ENCODE measurements at regions not wholly inside any gene's neighbourhood (a gene's known extent, or its start where the extent isn't known, plus 50 kb on each side); places are given as distances from the start of the nearest gene placed in this dataset.

GRCh38 chr6:79780881-79781280, 149.8 kb downstream of the SH3BGRL2 start:
- DNase-seq (ENCODE audit: low spot score): no peak
- Mint-ChIP-seq H3K27me3 (ENCODE audit: low read depth) (peaks cover 16% of the 10 kb centered on the region), H3K36me3 (ENCODE audit: low read depth) (no peaks in the 10 kb centered on the region), H3K9me3 (no peaks in the 10 kb centered on the region), H3K4me3 (ENCODE audit: low read depth) (no peak overlapping the region), H3K4me1 (ENCODE audit: low read depth) (peaks cover 7% of the 10 kb centered on the region), H3K27ac (no peak overlapping the region)
- intact Hi-C loops (cut with micrococcal nuclease): no loop called here

GRCh38 chr6:79778816-79779215, 147.7 kb downstream of the SH3BGRL2 start:
- no peak for DNase-seq (ENCODE audit: low spot score)
- peaks cover 12% of the 10 kb centered on the region for H3K27me3 Mint-ChIP-seq (ENCODE audit: low read depth)
- no peaks in the 10 kb centered on the region for H3K9me3 Mint-ChIP-seq
- intact Hi-C loops (cut with micrococcal nuclease): loop anchor here (1.0 to 5.0 kb wide), 3 partner anchors 35 to 313 kb away; no protein-coding TSS in a partner anchor
- peaks cover 7% of the 10 kb centered on the region for H3K4me1 Mint-ChIP-seq (ENCODE audit: low read depth)
- no peaks in the 10 kb centered on the region for H3K36me3 Mint-ChIP-seq (ENCODE audit: low read depth)
- H3K27ac Mint-ChIP-seq: no peak overlapping the region
- no peak overlapping the region for H3K4me3 Mint-ChIP-seq (ENCODE audit: low read depth)

- H3K36me3 Mint-ChIP-seq (ENCODE audit: low read depth): no peaks in the 10 kb centered on the region
- peaks cover 10% of the 10 kb centered on the region for H3K27me3 Mint-ChIP-seq (ENCODE audit: low read depth)
- H3K4me1 Mint-ChIP-seq (ENCODE audit: low read depth): peaks cover 7% of the 10 kb centered on the region
- H3K9me3 Mint-ChIP-seq: no peaks in the 10 kb centered on the region
- peak overlapping the region; percentile 71 for H3K4me3 Mint-ChIP-seq (ENCODE audit: low read depth)
- peak; percentile 80 for DNase-seq (ENCODE audit: low spot score)
- intact Hi-C loops (cut with micrococcal nuclease): loop anchor here (1.0 to 5.0 kb wide), 3 partner anchors 36 to 314 kb away; no protein-coding TSS in a partner anchor
- H3K27ac Mint-ChIP-seq: peak overlapping the region; percentile 13
These were observed 146.8 kb downstream of the SH3BGRL2 start for GRCh38 chr6:79777713-79778579.

- Mint-ChIP-seq H3K27ac (no peak overlapping the region), H3K27me3 (ENCODE audit: low read depth) (peaks cover 10% of the 10 kb centered on the region), H3K36me3 (ENCODE audit: low read depth) (no peaks in the 10 kb centered on the region), H3K4me3 (ENCODE audit: low read depth) (no peak overlapping the region), H3K9me3 (no peaks in the 10 kb centered on the region), H3K4me1 (ENCODE audit: low read depth) (peaks cover 7% of the 10 kb centered on the region)
- DNase-seq (ENCODE audit: low spot score): no peak
- intact Hi-C loops (cut with micrococcal nuclease): loop anchor here (5.0 kb wide), 1 partner anchor 316 kb away; no protein-coding TSS in a partner anchor
These were observed 144.9 kb downstream of the SH3BGRL2 start for GRCh38 chr6:79776076-79776475.

- Mint-ChIP-seq H3K27ac (no peak overlapping the region), H3K27me3 (ENCODE audit: low read depth) (peaks cover 10% of the 10 kb centered on the region), H3K4me1 (ENCODE audit: low read depth) (peaks cover 7% of the 10 kb centered on the region), H3K9me3 (no peaks in the 10 kb centered on the region), H3K4me3 (ENCODE audit: low read depth) (no peak overlapping the region), H3K36me3 (ENCODE audit: low read depth) (no peaks in the 10 kb centered on the region)
- intact Hi-C loops (cut with micrococcal nuclease): loop anchor here (5.0 kb wide), 1 partner anchor 317 kb away; no protein-coding TSS in a partner anchor
- DNase-seq (ENCODE audit: low spot score): no peak
These were observed 144.1 kb downstream of the SH3BGRL2 start for GRCh38 chr6:79775222-79775621.

- Mint-ChIP-seq H3K9me3 (peaks cover 9% of the 10 kb centered on the region), H3K27ac (no peak overlapping the region), H3K4me3 (ENCODE audit: low read depth) (no peak overlapping the region), H3K36me3 (ENCODE audit: low read depth) (no peaks in the 10 kb centered on the region), H3K27me3 (ENCODE audit: low read depth) (peaks cover 5% of the 10 kb centered on the region), H3K4me1 (ENCODE audit: low read depth) (no peaks in the 10 kb centered on the region)
- no peak for DNase-seq (ENCODE audit: low spot score)
- intact Hi-C loops (cut with micrococcal nuclease): no loop called here
These were observed 133.6 kb downstream of the SH3BGRL2 start for GRCh38 chr6:79764747-79765146.

- H3K9me3 Mint-ChIP-seq: peaks cover 5% of the 10 kb centered on the region
These were observed 132.2 kb downstream of the SH3BGRL2 start for GRCh38 chr6:79763301-79763700.

GRCh38 chr6:79762370-79762769, 131.2 kb downstream of the SH3BGRL2 start:
- H3K27ac Mint-ChIP-seq: no peak overlapping the region
- H3K36me3 Mint-ChIP-seq (ENCODE audit: low read depth): no peaks in the 10 kb centered on the region
- intact Hi-C loops (cut with micrococcal nuclease): no loop called here

More at GRCh38 chr6:79763301-79763700, 132.2 kb downstream of the SH3BGRL2 start:
- intact Hi-C loops (cut with micrococcal nuclease): no loop called here
- H3K27me3 Mint-ChIP-seq (ENCODE audit: low read depth): peaks cover 10% of the 10 kb centered on the region
- H3K4me3 Mint-ChIP-seq (ENCODE audit: low read depth): no peak overlapping the region
- H3K27ac Mint-ChIP-seq: no peak overlapping the region
- H3K36me3 Mint-ChIP-seq (ENCODE audit: low read depth): no peaks in the 10 kb centered on the region
- H3K4me1 Mint-ChIP-seq (ENCODE audit: low read depth): no peaks in the 10 kb centered on the region
- DNase-seq (ENCODE audit: low spot score): no peak

GRCh38 chr6:79756496-79756895, 125.4 kb downstream of the SH3BGRL2 start:
- intact Hi-C loops (cut with micrococcal nuclease): no loop called here
- no peaks in the 10 kb centered on the region for H3K4me1 Mint-ChIP-seq (ENCODE audit: low read depth)
- DNase-seq (ENCODE audit: low spot score): no peak
- H3K27me3 Mint-ChIP-seq (ENCODE audit: low read depth): peaks cover 18% of the 10 kb centered on the region
- H3K27ac Mint-ChIP-seq: no peak overlapping the region
- no peaks in the 10 kb centered on the region for H3K36me3 Mint-ChIP-seq (ENCODE audit: low read depth)
- H3K4me3 Mint-ChIP-seq (ENCODE audit: low read depth): no peak overlapping the region
- H3K9me3 Mint-ChIP-seq: no peaks in the 10 kb centered on the region

More at GRCh38 chr6:79762370-79762769, 131.2 kb downstream of the SH3BGRL2 start:
- H3K9me3 Mint-ChIP-seq: no peaks in the 10 kb centered on the region
- DNase-seq (ENCODE audit: low spot score): no peak
- no peak overlapping the region for H3K4me3 Mint-ChIP-seq (ENCODE audit: low read depth)
- H3K27me3 Mint-ChIP-seq (ENCODE audit: low read depth): peaks cover 10% of the 10 kb centered on the region
- H3K4me1 Mint-ChIP-seq (ENCODE audit: low read depth): no peaks in the 10 kb centered on the region

- Mint-ChIP-seq H3K9me3 (no peaks in the 10 kb centered on the region), H3K4me3 (ENCODE audit: low read depth) (no peak overlapping the region), H3K27me3 (ENCODE audit: low read depth) (peaks cover 18% of the 10 kb centered on the region), H3K36me3 (ENCODE audit: low read depth) (no peaks in the 10 kb centered on the region), H3K4me1 (ENCODE audit: low read depth) (no peaks in the 10 kb centered on the region), H3K27ac (no peak overlapping the region)
- no peak for DNase-seq (ENCODE audit: low spot score)
- intact Hi-C loops (cut with micrococcal nuclease): no loop called here
These were observed 124.8 kb downstream of the SH3BGRL2 start for GRCh38 chr6:79755967-79756366.

Data from activated T-helper 2 cell treated with anti-CD3 and anti-CD28 coated beads, Interferon-gamma antibody, Interleukin-2, Interleukin-4, amounts not matched to agents 10 μg/mL and 5 μg/mL and 100 μg/mL, durations not matched to agents 14 hours and 24 hours and 36 hours (primary cell).